CD4-positive, alpha-beta T cell treated with Interleukin-17A for 1 hour (primary cell): ENCODE measurements at regions not wholly inside any gene's neighbourhood (a gene's known extent, or its start where the extent isn't known, plus 50 kb on each side); places are given as distances from the start of the nearest gene placed in this dataset.

Experiments used
- DNase-seq: peaks from one replicate; pipeline ENCODE4 v3.0.0-alpha.2; 2020

DNA sequence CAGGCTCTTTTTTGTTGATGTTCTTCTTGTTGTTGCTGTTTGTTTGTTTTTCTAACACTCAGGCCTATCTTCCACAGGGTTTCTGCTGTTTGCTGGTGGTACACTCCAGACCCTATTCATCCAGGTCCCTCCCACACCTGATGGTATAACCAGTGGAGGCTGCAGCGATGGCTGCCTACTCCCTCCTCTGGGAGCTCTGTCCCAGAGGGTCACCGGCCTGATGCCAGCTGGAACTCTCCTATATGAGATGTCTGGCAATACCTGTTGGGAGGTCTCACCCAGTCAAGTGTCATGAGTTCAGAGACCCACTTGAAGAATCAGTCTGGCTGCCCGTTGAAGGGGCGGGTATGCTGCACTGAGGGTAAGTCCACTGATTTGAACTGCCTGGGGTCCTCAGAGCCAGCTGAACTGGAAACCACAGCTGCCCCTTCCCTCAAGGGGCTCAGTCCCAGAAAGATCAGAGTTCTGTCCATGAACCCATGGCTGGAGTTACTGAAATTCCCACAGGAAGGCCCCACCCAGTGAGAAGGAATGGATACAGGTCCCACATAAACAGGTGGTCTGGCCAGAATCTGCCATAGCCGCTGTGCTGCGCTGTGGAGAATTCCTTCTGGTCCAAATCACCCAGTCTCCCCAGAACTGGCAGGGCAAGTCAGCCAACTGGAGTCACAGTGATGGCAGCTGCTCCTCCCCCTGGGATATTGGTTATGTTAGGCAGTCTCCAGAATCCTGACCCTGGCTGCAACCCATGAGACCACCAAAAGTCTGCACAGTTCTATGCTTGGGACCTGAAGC, 664.4 kb downstream of the FRK start:
- no peak for DNase-seq

DNA sequence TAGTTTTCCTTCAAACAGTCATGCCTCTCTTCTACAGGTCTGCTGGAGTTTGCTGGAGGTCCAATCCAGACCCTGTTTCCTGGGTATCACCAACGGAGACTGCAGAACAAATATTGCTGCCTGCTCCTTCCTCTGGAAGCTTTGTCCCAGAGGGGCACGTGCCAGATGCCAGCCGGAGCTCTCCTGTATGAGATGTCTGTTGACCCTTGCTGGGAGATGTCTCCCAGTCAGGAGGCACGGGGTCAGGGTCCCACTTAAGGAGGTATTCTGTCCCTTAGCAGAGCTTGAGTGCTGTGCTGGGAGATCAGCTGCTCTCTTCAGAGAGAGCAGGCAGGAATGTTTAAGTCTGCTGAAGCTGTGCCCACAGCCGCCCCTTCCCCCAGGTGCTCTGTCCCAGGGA, 666.9 kb downstream of the FRK start:
- no peak for DNase-seq

GRCh38 chr6:115370202-115370601, 690.5 kb downstream of the FRK start:
- DNase-seq = no peak

DNA sequence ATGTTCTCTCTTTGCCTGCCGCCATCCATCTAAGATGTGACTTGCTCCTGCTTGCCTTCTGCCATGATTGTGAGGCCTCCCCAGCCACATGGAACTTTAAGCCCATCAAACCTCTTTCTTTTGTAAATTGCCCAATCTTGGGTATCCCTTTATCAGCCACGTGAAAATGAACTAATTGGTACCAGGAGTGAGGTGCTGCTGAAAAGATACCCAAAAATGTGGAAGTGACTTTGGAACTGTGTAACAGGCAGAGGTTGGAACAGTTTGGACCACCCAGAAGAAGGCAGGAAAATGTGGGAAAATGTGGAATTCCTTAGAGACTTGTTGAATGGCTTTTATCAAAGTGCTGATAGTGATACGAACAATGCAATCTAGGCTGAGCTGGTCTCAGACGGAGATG, 694.9 kb downstream of the FRK start:
- DNase-seq = no peak

- DNase-seq = no peak
Measured at GRCh38 chr6:115363379-115363778, 697.3 kb downstream of the FRK start.

DNA sequence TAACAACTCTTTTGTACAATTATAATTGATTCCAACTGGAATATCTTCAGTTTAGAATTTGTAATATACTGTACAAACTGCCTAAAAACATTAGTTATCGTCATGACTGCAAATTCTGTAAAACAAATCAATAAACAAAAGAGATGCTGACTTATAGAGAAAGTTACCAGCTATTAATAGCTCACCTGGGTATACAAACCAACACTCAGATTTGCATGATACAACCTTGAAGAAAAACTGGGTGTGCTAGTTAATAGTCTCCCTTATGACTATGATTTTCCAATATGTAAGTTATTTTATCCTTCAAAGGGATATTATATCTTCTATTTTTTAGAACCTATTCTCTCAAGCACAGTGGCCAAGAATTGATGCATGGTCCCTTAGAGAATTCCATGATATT, 698.5 kb downstream of the FRK start:
- no peak for DNase-seq

DNA sequence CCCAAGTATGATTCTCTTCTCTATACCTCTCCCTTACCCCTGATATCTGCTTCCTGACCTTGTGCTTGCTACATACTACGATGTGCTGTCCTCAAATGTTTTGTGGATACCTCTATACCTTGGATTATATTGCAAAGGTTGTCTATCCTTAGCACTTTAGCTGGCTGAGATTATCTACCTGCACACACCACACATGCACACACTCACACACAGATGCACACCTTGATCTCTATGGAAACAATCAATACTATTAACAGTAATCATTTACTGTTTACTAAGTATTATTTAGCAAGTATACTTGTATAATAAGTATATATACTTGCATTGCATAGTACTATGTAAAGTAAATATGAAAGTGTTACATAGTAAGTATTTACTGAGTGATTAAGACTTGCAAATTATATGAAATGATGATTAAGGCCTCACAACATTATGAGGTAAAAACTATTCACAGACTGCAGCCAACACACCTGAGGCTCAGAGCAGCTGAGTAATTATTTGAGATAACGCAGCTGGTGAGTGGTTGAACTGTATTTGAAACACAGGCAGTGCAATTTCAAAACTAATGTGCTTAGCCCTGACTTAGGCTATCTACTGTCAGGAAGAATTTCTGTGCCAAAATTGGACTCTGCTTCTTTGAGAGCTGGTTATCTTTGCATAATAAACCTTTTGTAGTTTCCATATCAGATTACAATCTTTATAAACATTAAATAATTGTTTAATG, 699.9 kb downstream of the FRK start:
- no peak for DNase-seq

GRCh38 chr6:115358616-115359015, 702.1 kb downstream of the FRK start:
- no peak for DNase-seq

GRCh38 chr6:115356371-115356770, 704.3 kb downstream of the FRK start:
- no peak for DNase-seq

DNA sequence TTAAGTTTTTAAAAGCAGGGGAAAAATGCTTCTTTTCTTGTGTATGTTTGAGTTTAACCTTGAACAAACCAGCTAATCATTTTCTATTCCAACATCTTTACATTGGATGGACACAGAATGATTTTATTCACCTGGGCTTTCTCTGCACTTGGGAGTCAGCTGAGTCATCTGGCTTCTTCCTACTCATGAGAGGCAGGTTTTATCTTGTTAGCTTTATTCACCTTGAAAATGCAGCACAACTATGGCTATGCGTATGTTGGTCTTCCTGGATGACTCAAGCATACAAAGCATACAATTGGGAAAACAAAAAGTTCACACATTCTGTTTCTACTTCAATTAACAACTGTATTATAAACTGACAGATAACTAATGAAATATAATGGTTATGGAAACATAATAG, 737.7 kb downstream of the FRK start:
- no peak for DNase-seq

- no peak for DNase-seq
Measured at GRCh38 chr6:115319823-115320222, 740.9 kb downstream of the FRK start.

DNA sequence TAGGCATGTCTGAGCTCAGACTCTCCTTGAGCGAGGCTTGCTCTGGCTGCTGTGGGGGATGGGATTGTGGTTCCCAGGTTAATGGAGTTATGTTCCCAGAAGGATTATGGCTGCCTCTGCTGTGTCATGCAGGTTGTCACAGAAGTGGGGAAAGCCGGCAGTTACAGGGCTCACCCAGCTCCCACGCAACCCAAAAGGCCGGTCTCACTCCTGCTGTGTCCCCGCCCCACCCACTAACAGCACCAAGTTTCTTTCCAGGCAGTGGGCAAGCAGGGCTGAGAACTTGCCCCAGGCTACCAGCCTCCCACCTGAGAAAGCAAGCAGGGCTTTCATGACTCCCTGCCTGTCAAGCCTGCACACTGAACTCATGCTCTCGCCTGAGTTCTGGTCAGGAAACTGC, 750.5 kb downstream of the FRK start:
- DNase-seq = no peak

GRCh38 chr6:115302731-115303130, 758.0 kb downstream of the FRK start:
- DNase-seq = no peak

- no peak for DNase-seq
Measured at GRCh38 chr6:115287467-115287866, 773.2 kb downstream of the FRK start.

DNA sequence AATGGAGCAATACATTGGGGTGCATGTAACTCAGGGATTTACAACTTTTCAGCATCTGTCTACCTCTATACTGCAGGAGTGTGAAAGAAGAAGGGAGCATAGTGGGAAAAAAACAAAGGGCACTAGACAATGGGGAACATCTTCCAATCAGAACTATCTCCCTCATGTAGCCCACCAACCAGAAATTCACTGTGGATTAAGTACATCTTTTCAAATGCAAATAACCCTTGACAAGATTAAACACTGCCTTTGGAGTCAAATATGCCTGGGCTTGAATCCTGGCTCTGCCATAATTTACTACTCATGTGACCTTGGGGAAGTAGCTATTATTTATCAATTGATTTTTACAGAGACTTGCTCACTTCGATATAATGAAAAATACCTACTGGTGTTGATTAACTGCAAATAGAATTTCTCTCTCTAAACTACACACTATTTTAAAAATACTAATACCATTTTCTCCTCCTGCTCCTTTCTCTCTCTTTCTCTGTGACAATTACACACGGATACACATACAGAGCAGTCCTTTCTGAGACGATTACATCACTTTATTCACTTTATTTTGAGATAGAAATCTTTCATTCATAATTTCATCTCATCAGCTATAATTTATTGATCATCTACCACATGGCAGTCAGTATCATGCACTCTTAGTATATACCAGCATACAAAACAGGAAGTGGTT, 783.7 kb downstream of the FRK start:
- DNase-seq = no peak

DNA sequence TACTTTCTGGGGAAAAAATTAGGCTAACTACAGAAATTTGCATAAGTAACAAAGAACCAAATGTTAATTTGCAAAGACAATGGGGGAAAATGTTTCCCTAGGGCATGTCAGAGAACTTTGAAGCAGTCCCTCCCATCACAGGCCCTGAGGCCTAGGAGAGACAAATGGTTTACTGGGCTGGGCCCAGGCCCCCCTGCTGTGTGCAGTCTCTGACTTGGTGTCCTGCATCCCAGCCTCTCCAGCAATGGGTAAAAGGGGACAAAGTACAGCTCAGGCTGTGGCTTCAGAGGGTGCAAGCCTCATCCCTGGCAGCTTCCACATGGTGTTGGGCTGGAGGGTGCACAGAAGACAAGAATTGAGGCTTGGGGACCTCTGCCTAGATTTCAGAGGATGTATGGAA, 788.4 kb downstream of the FRK start:
- no peak for DNase-seq

- DNase-seq = no peak
Measured at GRCh38 chr6:115271434-115271833, 789.3 kb downstream of the FRK start.

- no peak for DNase-seq
Measured at GRCh38 chr6:115270953-115271352, 789.7 kb downstream of the FRK start.

DNA sequence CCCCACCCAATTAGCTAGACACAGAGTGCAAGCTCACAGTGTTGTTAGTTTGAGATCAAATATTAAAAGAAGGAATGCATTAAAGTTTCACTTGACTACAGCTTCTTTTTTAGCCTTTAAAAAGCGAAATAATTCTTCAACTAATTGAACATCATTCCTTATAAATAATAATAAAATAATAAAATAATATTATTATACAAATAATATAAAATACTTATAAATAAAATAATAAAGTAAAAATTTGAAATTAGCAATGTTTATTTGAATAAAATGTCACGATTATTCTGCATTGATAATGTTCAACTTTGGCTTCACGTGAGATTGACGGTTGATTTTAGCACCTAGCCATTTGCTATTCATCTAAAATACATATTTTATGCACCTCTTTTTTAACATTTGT, 819.3 kb downstream of the FRK start:
- DNase-seq = no peak

DNA sequence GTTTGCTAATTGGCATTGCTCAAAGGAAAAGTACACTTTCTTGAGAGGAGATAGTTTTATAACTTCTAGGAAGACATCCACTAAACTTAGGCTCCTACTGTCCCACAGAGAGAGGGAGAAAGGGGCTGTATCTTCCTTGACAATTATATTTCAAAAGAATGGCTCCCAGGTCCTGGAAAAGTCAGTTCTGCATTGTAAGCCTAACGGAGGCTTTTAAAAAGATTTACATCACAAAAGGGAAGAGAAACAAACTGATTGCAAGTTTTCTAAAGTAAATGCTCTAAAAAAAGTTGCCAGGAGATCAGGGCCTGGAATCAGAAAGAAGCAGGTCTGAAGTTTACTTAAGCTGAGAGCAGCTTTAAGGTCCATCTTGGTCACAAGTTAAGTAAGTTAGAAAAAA, 839.5 kb downstream of the FRK start:
- no peak for DNase-seq

DNA sequence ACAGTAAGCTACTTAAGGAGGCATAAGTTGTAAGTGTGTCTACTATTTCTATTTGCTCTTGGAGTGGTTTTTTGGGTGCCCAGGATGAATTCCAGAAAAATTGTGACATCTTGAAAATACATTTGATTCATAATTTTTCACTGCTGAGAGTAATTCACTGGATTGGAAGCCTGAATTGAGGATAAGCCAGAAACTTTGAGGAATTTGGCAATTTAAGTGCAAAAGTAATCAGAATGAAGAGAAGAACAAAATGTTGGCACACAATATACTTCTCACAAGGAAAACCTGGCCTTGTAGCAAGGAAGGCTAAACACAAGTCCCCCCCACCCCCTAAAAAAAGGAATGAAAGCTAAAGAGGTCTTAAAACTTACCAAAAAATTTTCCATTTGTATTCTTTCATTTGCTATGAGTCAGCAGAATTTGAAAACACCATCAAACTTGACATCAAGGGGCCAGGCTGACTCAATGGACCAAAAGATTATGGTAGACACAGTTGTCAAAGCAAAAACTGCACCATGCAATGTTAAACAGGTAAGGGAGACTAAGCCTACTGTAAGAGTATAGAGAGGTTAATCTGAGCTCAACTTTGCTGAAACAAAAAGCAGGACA, 840.0 kb downstream of the FRK start:
- no peak for DNase-seq

DNA sequence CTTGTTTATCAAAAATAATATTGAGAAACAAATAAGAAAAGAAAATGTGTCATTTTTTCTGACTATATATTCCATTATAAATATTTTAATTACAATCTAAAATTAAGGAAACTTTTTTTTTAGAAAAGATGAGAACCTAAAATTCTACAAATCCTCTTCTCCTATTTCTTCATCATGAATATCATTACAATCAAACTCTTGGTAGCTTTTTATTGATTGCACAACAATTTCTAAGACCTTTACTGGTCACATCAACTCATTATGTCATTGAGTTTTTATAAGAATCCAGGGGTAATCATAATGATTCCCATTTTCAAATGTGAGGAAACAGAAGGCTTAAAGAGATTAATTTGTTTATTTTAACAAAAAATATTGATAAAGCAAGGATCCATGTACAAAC, 841.0 kb downstream of the FRK start:
- no peak for DNase-seq

- DNase-seq = no peak
Measured at GRCh38 chr6:115216835-115217234, 843.9 kb downstream of the FRK start.

DNA sequence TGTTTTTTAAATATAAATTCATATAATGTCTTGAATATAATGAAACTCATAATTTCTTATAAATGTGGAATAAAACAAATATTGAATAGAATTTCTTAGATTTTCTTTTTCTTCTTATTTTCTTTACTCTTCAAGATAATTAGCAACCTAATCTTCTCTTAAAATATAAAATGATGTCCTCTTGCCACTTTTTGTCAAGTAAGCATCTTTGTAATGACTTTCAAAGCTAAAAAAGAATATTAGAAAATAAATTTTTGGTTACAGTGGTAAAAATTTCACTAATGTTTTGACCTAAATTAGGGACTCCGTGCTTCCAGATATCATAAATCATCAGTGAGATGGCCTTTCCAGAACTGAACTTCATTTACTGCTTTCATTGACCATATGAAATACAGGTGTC, 846.4 kb downstream of the FRK start:
- DNase-seq = no peak
